HG03565 (cell line): ENCODE measurements at regions not wholly inside any gene's neighbourhood (a gene's known extent, or its start where the extent isn't known, plus 50 kb on each side); places are given as distances from the start of the nearest gene placed in this dataset.
"Not testable (repeated sequence)": the region's sequence is repeated elsewhere in the genome, so short reads cannot be mapped to it uniquely, and the experiment has no call there.

ENCODE experiments used
- ATAC-seq: cut with Tn5 transposase; IDR thresholded peaks from one replicate; pipeline ENCODE4 v1.9.1; 2021; ENCODE audit warnings: mild to moderate bottlenecking, moderate library complexity; ENCODE audit not compliant: unreplicated experiment

DNA sequence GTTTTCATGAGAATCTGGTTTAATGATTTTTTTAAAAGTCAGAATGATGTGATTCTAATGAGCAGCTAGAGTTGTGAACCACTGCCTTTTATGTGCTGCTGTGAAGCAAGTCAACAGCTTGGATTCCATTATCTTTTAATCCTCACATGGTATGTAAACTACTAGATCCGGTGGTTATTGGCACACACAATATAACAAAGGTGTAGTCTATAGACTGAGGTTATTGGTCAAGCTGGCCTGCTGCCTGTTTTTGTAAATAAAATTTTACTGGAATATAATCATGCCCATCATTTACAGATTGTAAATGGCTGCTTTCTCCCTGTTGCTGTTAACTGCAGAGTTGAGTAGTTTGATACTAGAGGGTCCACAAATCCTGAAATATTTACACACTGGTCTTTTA, 103.1 kb downstream of the OTOL1 start:
- ATAC-seq: no peak

DNA sequence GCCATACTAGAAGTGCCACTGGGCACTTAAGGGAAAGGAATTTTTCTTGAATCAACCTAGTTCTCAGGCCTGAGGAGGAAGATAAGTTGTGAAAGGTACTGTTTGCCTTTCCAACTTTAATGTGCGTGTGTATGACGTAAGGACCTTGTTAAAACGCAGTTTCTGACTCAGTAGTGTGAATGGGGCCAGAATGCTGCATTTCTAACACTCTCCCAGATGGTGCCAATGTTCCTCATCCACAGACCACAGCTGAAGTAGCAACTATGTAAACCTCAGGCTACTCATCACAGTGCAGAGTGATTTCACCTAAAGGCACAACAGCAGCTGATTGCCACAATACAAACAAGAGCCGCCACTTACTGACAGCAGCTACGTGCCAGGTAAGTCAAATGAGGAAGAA, 103.6 kb downstream of the OTOL1 start:
- ATAC-seq: no peak

DNA sequence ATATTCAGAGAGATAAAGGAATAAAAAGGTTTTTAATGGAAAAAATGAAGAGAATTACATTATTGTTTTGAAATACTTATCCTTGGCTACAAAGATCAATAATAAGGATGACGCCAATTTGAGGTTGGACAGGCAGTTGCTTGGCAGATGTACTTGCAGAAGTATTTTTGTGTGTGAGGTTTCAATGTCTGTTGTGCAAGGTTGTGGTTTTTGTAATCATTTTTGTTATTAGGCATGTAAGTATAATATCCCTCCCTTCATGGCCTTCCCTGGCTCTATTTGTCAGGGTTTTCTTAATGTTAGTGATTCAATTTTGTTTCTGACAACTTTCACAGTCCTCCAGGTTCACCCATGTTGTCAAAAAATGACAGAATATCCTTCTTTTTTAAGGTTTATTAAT, 105.9 kb downstream of the OTOL1 start:
- ATAC-seq: no peak

DNA sequence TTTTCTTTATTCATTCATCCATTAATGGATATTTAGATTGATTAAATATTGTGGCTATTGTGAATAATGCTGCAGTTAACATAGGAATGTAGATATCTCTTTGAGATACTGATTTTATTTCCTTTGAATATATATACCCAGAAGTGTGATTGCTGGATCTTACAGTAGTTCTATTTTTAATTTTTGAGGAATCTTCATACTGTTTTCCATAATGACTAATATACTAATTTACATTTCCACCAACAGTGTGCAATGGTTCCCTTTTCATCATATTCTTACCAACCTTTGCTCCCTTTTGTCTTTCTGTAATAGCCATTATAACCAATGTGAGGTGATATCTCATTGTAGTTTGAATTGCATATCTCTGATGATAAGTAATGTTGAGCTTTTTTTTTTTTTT, 106.3 kb downstream of the OTOL1 start:
- no peak for ATAC-seq

DNA sequence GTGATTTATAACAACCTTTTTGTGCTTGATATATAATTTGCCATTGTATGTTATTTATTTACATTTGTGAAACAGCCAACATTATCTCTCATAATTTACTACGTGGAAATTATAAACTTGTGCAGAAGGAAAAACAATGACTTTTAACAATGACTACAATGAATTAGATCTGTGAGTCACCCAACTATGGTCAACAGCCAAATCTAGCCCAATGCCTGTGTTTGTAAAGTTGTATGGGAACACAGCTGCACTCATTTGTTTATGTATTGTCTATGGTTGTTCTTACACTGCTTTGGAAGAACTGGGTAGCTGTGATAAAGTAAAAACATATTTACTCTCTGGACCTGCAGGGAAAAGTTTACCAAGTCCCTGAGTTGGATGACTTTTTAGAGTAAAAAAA, 110.4 kb downstream of the OTOL1 start:
- no peak for ATAC-seq

DNA sequence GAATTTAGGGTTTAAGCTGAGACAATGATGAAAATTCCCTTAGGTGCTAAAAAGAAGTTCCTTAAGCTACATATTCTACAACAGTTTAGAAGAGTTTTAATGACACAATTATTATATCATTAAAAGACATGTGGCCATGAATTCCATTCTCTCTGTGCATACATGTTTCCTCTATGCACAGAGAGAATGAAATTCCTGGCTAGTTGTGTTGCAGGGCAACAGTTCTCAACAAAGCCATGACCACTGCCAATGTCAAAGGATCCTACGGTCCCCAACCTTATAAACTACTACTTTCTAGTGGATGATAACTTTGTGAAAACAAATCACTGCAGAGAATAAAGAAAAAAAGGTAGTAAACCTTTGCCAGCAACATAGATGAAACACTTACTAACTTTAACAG, 122.7 kb downstream of the OTOL1 start:
- ATAC-seq: no peak

DNA sequence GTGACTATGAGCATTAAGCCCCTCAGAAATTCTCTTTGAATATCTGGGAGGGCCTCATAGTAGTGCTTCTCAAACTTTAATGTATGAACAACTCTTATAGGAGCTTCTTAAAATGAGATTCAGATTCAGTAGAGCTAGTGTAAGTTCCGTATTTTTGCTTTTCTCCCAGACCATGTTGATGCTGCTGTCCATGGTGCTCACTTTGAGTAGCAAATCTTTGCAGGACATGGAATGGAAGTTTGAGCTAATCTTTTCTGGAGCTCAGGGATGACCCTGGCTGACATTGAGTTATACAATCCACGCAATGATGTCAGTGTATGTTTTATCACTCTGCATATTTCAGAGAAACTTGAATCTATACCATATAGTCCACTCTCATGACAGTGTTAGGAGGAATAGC, 134.2 kb downstream of the OTOL1 start:
- ATAC-seq: no peak

DNA sequence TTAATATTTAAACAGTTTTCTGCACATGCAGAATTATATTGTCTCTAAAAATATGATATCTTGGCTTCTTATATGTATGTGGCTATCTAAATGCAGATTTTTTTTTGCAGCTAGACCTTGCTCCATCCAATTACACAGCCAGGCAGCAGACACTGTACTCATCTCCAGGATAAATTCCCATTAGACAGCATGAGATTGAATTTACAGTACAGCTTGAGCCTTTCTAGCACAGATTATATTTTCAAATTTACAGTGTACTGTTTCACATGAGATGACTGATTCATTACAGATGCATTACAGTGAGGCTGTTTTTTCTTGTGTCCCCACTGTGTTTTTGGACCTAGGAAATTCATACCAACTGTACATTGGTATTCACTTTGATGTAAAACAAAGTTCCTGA, 134.9 kb downstream of the OTOL1 start:
- no peak for ATAC-seq

DNA sequence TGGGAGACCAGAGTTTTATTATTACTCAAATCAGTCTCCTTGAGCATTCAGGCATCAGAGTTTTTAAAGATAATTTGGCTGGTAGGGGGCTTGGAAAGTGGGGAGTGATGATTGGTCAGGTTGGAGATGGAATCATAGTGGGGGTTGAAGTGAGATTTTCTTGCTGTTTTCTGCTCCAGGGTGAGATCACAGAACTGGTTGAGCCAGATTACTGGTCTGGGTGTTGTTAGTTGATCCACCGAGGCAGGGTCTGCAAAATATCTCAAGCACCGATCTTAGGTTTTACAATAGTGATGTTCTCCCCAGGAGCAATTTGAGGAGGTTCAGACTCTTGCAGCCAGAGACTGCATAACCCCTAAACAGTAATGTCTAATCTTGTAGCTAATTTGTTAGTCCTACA, 141.0 kb downstream of the OTOL1 start:
- no peak for ATAC-seq

DNA sequence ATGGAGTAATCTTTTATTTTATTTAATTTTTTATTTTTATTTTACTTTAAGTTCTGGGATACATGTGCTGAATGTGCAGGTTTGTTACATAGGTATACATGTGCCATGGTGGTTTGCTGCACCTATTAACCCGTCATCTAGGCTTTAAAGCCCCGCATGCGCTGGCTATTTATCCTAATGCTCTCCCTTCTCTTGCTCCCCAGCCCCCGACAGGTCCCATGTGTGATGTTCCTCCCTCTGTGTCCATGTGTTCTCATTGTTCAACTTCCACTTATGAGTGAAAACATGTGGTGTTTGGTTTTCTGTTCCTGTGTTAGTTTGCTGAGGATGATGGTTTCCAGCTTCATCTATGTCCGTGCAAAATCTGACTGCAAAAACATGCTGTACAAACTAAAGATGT, 142.5 kb downstream of the OTOL1 start:
- ATAC-seq: not testable (repeated sequence)

DNA sequence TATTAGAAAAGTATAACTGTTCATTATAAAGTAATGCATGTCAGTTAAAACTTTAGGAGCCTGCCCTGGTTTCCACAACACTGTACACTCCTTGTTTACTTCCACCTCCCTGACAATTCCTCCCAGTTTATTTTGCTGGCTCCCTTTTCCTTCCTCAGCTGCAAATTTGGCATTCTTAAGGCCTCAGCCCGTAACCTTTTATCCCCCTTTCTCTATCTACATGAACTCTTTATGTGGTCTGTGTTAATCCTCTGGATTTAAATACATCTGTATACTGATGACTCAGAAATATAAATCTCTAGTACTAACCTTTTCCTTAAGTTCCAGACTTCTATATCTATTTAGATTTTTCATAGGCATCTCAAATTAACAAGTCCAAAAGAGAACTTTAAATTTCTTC, 143.6 kb downstream of the OTOL1 start:
- no peak for ATAC-seq

DNA sequence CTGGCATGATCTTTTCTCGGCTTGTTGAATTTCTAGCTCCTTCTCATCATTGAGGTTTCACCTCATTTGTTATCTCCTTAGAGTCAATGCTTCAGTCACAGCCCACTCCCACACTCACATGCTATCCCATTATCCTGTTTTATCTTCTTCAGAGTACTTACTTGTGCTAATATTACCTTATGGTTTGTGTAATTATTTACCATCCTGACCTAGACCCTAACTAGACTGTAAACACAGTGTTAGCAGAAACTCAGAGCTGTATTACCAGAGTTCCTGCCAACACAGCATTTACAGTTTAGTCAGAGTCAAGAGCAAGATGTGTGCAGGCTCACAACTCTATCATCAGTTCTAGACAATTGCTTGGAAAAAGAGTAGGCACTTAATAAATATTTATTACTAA, 144.7 kb downstream of the OTOL1 start:
- ATAC-seq: no peak

DNA sequence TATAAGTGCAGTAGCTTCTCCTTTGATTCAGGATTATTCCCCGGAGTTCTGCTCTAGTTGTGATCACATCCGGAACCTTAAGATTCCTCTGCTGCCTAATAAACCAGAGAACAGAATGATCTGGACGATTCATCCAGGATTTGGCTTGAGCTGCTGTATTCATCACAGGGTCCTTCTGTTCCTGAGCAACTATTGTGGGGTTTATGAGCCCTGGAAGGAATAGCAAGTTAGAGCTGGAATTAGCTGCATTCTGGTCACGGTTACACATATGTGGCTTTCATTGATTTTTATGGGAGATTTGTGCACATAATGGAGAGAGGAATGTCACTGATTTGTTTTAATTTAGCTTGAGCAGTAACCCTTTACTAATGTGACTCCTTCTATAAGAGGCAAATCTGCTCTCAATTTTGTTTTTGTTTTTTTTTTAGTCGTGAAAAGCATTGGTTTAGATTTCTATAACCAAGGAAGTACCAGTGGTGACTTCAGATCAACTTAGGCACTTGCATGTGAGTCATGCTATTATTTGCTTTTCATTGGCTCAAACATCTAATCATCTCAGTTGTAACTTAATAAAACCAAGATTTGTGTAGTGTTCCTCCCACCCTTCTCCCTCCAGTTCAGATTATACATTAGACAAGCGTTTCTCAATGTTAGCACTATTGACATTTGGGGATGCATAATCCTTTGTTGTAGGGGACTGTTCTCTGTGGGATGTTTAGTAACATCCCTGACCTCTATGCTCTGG, 148.5 kb downstream of the OTOL1 start:
- ATAC-seq: no peak

DNA sequence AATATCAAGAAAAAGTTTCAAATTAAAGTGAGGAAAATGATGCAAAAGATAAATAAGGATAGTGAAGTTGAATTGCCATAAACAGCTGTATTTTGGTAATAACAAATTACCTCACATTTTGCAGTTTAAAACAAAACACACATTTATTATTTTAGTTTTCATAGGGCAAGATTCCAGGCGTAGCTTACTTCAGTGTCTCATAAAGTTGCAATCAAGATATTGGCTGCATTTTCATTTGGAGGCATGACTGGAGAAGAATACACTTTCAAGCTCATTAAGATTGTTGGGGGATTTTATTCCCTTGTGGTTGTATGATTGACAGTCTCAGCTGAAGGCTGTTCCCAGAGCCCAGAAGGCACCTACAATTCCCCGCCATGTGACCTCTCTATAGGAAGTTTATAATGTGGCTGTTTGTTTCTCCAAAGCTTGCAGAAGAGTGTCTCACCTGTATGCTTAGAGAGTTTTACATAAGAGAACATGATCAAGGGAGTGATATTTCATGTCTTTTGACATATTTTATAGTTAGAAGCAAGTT, 151.4 kb downstream of the OTOL1 start:
- no peak for ATAC-seq

DNA sequence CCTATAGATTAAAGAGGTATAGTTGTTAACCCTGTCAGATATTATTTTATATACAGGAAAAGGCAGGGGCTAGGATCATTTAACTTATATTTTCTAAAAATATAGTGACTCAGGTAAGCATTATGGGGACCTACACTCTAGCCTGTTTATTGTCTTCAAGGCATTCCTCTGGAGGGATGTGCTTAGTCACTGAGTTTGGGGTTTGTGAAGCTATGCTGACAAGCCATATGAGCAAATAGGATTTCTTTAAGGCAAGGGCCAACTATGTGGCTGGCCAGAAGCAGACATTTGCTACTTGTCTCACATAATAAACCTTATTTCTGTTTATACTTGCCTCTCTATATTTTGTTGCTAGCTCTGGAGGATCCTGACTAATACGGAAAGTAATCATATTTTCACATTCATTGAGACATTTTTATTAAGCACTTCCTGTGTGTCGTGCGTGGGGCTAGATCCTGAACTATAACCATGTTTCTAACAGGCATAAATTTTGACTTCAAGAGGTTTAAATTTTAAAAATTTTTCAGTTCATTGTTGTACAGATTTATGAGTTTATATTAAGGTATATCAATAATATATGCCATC, 153.4 kb downstream of the OTOL1 start:
- ATAC-seq: no peak

DNA sequence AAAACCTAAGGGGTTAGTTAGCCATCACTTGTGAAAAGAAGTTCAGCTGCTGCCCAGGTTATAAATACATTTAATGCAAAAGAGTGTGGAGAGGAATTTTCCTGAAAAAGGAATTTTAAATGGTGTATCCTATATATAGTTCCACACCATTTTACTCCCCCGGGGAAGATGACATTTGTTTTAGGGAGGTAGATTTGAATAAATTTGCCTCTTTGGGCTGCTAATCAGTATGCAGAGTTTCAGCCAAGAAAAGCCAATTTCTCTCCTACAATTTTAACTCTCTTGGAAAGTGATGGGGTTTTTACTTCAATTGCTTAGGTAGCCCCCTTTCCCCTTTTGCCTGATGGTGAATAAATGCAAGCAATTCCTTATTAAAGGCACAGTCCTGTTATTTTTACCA, 161.2 kb downstream of the OTOL1 start:
- ATAC-seq: no peak

DNA sequence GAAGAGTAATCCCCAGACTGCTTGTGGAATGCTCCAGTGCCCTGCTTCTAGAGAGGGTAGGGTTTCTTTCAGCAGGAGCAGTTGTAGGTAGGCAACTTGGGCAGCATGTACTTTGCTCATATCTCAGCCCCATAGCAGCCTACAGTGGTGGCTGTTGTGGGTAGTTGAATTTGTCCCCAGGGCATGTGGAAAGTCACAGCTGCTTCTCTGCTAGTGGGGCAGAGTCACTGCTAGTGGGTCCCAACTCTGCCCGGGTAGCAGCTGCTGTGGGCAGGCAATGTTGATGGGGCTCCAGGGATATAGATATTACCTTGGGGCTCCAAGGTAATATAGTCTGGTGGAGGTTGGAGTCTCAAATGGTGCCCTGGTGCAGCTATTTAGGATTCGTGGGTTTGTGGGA, 174.5 kb downstream of the OTOL1 start:
- ATAC-seq: no peak

DNA sequence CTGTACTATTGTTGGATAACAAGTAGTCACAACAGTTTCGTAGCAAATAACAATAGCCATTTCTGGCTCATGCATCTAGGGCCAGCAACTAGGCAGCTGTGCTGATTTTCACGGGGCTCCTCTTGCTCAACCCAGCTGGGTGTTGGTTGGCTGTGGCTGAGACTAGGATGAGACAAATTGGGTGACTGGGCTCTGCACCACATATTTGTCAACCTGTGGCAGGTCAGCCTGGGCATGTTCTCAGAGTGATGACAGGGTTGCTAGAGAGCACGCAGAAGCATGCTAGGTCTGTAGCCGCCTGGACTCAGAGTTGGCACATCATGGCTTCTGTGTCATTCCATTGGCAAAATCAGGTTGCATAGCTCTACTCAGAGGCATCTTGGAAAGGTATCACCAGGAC, 175.9 kb downstream of the OTOL1 start:
- ATAC-seq: no peak

DNA sequence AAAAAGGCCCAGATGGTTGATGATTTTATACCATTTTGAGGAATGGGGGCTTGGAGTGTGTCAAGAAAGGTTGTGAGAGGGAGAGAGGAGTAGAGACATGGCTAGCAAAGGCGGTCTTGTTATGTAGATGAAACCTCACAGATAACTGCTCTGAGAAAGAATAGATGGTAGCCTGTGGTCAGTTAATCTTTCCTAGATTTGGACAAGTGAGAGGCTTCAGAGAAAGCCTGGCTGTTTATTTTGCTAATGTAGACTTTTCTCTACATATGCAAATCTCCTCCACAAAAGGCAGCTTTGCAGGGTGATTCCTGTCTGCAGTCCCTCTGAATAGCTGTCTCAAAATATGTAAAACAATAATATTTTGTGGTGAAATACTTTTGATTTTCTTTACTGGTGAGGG, 177.3 kb downstream of the OTOL1 start:
- no peak for ATAC-seq

DNA sequence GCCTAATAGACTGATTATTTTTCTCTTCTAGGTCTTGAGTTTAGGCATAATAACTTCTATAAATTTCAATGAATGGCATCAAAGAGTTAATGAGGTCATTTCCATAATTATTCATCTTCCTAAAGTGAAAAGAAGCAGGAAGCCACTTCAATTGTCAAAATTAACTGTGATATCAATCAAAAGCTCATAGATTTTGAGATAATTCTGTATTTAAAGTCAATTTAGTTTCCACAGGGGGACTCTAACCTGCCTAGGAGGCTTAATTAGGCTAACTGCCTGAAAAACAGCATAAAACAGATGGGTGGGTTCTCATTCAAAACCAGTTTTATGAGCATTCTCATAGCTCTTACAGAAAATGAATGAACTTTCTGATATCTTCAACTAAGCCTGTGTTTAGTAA, 177.8 kb downstream of the OTOL1 start:
- no peak for ATAC-seq

DNA sequence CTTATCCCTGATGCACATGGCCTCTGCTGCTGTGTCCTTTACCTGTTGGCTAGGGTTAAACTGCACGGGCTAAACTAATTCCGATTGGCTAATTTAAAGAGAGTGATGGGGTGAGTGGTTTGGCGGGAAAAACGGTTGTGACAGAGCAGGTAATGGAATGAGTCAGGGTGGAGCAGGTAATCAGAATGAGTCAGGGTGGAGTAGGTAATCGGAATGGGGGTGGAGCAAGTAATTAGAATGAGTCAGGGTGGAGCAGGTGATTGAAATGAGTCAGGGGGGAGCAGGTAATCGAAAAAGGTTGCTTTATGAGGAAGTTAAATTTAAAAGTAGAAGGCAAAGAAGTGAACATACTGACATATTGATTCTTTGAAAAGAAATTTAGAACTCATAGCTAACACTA, 185.2 kb downstream of the OTOL1 start:
- not testable (repeated sequence) for ATAC-seq

DNA sequence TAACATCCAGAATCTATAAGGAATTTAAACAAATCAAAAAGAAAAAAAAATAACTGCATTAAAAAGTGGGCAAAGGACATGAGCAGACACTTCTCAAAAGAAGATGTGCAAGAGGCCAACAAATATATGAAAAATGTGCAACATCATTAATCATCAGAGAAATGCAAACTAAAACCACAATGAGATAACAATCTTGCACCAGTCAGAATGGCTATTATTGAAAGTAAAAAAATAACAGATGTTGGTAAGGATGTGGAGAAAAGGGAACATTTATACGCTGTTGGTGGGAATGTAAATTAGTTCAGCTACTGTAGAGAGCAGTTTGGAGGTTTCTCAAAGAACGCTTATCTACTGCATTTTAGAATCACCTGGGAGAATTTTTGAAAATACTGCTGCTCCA, 186.1 kb downstream of the OTOL1 start:
- ATAC-seq: no peak
